ENCODE measurements at regions not wholly inside any gene's neighbourhood (a gene's known extent, or its start where the extent isn't known, plus 50 kb on each side); places are given as distances from the start of the nearest gene placed in this dataset.
"Not testable (repeated sequence)": the region's sequence is repeated elsewhere in the genome, so short reads cannot be mapped to it uniquely, and the experiment has no call there.

DNA sequence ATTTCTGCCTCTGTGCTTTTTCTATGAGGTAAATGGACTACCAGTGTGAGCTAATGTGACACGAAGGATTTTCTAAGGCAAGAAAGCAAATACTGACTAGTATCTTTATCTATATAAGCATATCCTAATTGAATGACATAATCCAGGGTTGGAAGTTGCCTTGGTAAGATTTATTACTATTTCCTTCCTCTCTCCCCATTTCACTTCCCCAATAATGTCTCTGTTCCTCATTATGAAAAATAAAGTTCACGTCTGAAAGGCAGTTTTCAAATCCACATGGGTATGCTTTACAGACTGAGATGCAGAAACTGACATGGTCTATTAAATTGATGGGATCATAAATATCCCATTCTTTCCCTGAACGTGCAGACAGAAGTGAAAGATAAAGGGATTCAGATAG lies 86.0 kb downstream of the DTWD1 start:
- DNase-seq: no peak

DNA sequence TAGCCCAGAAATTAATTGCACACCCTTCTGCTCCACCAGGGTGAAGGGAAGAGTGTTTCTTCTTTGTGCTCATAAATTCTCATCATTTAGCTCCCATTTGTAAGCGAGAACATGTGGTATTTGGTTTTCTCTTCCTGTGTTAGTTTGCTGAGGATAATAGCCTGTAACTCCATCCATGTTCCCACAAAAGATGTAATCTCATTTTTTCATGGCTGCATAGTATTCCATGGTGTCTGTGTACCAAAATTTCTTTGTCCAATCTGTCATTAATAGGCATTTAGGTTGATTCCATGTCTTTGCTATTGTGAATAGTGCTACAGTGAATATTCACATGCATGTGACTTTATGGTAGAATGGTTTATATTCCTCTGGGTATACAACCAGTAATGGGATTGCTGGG lies 86.8 kb downstream of the DTWD1 start:
- DNase-seq: no peak

DNA sequence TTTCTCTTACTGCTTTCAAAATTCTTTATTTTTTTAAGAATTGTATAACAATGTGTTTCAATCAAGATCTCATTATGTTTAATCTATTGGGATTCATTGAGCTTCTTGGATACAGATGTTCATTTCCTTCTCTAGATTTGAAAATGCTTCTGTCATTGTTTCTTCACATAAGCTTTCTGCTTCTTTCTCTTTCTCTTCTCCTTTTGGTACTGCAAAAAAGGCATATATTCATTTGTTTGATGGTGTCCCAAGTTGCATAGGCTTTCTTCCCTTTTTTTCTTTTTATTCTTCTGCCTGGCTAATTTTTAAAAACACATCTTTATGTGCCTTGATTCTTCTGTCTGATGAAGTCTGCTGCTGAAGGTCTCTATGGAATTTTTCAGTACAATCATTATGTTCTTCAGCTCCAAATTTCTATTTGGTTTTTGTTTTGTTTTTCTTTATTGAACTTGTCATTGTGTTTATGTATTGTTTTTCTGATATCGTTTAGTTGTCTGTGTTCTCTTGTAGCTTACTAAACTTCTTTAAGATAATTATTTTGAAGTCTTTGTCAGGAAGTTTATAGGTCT lies 88.9 kb downstream of the DTWD1 start:
- DNase-seq: no peak

DNA sequence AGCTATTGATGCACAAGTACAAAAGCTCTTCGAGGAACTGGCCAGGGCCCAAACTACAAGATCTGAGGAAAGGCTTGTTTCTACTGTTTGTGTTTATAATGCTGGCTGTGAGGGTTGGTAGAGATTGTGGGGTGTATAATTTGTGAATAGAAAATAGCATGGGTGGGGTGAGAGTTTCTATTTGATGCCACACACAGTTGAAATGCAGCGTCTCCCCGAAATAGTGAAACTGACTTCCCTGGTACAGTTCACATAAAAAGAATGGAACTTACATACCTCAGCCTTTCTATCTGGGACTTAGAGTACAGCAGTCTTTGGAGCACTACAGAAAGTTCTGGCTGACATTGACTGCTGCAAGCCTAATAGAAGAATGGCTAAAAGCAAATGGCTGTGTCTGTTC lies 91.3 kb downstream of the DTWD1 start:
- no peak for DNase-seq

DNA sequence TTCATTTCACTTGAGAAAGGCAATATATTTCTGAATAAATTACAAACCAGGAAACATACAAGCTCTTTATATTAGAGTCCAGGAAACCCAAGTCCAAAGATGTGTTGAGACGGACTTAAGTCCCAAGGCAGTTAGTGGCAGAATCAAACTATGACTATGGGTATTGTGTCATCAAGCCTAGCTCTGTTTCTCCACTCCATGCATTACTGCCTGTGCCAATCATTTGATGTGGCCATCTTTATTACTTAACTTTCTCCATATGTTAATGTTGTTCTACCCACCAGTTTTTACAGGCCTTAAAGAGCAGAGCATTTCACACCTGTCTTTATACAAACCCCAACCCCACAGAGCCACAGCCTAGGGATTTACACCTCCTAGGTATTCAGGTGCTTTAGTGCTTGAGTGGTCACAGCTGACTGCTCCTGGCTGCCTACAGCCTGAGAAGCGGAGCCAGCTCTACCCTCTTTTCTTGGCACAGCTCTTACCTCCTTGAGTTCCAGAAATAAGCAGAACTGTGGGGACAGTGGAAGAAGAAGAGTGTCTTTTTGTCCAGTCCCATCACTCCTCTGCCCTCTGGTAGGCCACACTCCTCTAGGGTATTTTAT lies 92.1 kb downstream of the DTWD1 start:
- no peak for DNase-seq

DNA sequence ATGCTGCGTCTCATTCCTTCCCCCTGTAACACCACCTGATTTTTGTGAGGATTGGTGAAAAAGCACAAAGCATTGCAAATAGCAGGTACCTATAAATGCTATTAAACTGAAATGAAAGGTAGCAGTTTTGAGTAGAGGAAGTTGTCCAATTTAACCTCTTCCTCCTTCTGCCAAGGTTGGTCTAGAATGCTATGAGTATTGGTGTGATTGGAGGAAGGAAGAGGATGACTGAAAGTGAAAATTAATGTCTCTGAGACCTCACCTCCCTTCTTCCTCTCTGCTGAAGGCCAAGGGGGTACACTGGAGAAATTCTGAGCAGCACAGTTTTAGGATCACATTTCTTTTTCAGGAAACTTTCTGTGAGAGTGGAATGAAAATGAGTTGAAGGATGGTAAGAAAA lies 94.4 kb downstream of the DTWD1 start:
- DNase-seq: no peak

DNA sequence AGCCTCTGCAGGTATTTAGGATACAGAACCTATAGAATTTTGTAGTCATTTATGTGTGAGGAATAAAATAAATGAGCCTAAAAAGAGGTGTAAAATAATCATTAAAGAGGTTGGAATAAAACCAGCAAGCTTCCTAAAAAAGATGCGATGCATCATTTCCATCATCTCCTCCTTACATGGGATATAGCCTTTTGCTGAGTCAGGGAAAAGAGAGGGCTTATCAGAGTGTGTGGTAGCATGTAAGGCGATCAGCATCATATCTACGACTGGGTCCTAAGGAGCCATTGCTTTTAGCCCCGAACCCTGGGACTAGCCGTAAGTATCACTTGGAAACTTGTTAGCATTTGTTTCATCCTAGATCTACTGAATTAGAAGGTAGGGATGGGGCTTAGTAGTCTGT lies 94.9 kb downstream of the DTWD1 start:
- no peak for DNase-seq

DNA sequence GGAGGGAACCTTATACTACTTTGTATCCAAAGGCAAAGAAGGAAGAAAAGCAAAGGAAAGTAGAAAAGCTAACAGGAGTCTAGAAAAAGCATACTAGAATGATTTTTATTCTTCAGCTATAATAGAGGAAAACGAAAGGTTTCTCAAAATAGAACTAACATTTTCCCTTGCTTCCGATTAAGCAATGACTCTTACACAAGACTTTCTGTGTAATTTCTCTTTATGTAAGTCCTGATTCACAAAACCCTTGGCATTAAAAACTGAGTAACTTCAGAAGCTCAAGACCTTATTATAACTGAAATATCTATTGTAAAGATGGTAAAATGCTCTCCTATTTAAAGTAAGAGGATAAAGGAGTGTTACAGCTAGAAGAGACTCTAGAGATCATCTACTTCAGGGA lies 97.4 kb downstream of the DTWD1 start:
- DNase-seq: no peak

DNA sequence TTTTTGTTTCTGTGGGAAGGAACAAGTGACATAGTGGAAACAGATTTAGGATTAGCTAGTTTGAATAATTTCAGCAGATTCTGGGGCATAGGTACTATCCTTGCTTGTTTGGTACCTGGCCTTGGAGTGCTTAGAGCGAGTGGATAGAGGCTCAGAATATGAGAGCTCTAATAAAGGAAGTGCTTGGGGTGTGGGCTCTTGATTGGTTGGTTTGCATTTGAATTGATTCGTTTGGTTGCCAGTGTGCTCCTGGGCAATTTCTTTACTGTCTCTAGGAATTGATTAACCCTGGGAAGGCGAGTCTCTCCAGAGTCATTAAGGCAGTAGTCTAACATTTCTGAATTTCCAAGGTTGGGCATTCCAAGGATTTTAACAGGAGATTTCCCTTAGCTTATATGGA lies 98.0 kb downstream of the DTWD1 start:
- DNase-seq: no peak

DNA sequence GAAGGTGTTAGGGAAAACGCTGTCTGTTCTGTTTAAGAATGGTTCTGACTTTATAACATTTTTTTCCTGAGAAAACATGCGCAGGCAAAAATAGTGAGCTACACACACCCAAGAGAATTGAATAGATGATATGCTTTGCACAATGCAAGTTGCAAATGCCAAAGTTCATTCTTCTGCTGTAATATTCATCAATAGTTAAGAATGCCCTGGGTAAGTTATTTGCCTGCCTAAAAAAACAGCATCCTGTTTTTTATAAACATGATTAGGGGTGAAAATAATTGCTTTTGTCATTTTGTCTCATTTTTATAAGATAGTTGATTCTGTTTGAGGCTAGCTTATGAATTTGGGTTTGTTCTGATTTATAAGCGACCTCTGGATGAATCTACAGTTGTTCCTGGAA lies 99.4 kb downstream of the DTWD1 start:
- DNase-seq: no peak

DNA sequence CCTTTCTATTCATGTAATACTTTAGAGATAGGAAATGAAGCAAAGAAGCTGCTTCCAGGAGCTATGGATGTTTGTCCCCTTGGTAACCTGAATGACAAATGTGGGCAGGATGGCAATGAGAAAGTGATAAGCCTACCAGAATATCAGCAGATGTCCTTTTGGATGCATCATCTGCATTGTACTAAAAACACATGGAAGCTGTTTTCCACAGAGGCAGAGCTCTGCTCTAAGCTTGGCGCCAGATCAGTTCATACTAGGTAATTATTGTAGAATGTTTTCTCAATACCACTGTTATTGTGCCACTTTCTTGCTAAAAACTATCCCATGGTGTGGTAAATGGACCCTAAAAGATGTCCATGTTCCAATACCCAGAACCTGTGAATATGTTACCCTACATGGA lies 100.2 kb downstream of the DTWD1 start:
- no peak for DNase-seq

DNA sequence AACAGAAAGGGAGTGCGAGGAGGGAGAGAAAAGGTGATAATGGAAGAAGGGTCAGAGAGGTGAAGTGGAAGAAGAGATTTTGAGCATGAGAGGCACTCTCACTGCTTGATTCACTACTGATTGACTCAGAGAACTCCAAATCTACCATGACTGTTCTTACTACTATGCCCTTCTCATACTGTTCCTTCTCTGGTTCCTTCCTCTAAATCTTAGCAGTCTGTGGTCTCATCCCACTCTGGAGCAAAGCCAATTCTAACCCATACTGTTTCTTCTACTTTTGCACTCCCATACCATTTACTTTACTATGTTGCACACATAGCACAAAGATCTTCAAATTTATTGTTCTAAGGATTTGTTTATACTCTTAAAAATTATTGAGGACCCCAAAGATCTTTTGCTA lies 100.8 kb downstream of the DTWD1 start:
- DNase-seq: no peak

DNA sequence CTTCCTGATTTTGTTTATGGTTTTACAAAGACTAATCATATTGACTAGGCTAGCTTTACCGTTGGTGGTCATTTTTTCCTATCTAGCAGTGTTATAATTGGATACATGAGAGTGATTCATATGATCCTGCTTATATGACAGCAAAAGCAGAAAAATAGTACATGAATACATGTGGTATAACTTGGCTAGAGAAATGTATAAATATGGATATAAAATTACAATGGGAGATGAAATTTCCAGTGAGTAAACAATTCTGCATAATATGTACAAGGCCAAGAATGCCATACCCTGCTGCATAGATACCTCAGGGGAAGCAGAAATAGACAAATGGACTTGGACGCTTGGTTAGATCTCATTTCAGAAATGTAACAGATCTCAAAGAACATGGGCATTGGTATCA lies 103.1 kb downstream of the DTWD1 start:
- DNase-seq: no peak

DNA sequence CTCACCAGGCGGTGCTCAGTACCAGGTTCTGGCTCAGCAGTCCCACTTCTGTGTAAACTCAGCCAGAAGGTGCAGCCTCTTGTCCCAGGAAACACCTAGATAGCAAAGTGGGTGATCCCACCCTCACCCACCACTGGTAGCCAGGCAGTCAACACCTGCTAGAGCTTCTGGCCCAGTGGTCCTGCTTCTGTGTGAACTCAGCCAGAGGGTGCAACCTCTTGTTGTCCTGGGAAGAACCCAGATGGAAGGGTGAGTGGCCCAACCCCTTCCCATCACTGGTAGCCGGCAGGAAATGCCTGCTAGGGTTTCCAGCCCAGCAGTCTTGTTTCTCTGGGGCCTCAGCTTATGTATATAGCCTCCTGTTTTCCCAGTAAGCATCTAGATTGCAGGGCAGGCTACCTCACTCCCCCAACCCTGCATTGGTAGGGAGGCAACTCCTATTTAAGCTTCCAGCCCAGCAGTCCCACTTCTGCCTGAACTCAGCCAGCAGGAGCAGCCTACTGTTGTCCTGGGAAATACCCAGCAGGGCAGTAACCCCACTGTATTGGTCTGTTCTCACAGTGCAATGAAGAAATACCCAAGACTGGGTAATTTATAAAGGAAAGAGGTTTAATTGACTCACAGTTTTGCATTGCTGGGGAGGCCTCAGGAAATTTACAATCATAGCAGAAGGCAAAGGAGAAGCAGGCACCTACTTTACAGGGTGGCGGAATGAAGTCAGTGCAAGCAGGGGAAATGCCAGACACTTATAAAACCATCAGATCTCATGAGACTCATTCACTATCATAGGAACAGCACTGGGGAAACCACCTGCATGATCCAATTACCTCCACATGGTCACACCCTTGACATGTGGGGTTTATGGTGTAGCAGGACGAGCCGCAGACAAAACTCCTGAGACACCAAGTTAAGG lies 110.6 kb downstream of the DTWD1 start:
- no peak for DNase-seq

DNA sequence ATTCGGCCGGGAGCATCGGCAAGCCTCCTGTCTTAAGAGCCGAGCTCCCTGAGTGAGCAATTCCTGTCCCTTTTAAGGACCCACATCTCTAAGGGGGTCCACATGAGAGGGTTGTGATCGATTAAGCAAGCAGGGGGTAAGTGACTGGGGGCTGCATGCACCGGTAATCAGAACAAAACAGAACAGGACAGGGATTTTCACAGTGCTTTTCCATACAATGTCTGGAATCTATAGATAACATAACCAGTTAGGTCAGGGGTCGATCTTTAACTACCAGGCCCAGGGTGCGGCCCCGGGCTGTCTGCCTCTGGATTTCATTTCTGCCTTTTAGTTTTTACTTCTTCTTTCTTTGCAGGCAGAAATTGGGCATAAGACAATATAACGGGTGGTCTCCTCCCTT lies 111.3 kb downstream of the DTWD1 start:
- not testable (repeated sequence) for DNase-seq

DNA sequence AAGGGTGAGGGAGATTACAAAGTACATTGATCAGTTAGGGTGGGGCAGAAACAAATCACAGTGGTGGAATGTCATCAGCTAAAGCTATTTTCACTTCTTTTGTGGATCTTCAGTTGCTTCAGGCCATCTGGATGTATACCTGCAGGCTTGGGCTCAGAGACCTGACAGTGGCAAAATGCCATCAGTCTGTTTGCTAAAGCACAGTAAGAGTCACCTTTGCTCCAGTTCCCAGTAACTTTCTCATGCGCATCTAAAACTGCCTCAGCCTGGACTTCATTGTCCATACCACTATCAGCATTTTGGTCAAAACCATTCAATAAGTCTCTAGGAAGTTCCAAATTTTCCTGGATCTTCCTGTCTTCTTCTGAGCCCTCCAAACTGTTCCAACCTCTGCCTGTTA lies 113.2 kb downstream of the DTWD1 start:
- DNase-seq: not testable (repeated sequence)

DNA sequence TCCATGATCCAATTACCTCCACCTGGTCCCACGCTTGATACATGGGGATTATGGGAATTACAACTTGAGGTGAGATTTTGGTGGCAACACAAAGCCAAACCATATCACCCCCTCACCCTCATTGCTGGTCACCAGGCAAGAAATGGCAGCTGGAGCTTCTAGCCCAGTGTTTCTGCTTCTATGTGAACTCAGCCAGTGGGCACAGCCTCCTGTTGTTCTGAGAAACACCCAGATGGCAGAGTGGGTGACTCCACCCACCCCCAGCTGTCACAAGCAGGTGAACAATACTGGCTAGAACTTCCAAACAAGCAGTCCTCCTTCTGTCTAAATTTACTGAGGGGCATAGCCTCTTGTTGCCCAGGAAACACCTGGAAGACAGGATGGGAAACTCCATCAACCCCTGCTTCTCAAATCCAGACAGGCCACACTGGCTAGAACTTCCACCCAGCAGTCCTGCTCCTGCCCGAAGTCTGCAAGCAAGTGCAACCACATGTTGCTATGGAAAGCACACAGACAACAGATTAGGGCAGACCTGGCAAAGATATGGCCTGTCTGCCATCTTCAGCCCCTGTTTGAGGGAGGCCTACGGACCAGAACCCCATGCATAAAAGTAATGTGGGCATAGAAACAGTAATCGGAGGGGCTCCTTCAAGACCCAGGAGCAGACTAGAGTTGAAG lies 114.1 kb downstream of the DTWD1 start:
- DNase-seq: no peak

DNA sequence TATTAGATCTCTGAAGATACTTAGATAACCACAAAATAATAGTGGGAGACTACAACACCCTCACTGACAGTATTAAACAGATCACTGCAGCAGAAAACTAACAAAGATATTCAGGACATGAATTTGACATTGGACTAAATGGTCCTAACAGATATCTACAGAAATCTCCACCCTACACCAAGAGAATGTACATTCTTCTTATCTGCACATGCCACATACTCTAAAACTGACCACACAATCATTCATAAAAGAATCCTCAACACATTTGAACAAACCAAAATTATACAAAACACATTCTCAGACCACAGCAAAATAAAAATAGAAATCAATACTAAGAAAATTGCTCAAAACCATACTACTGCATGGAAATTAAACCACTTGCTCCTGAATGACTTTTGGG lies 116.3 kb downstream of the DTWD1 start:
- DNase-seq: no peak

DNA sequence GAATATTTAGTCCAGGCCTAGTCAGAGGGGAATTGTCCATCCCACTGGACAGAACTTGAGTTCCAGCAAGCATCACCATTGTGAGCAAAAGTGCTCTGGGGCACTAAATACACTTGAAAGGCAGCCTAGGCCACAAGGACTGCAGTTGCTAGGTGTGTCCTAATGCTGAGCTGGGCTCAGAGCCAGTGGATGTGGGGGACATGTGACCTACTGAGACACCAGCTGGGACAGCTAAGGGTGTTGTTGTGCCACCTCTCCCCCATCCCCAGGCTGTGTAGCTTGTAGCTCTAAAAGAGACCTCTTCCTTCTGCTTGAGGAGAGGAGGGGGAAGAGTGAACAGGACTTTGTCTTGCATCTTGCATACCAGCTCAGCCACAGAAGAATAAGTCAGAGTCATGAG lies 120.9 kb downstream of the DTWD1 start:
- no peak for DNase-seq

DNA sequence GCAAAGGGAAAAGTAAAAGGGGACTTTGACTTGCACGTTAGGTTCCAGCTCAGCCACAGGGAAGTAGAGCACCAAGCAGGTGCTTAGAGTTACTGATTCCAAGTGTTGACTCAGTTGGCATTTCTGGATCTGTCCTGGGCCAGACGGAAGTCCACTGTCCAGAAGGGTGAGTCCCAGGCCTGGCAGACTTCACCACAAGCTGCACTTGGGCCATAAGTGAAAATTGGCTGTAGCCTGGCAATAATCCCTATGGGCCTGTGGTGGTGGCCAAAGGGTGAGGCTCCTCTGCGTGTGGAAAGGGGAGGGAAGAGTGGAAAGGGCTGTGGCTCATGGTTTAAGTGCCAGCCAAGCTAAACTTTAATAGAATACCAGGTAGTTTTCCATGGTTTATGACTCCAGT lies 121.5 kb downstream of the DTWD1 start:
- no peak for DNase-seq

DNA sequence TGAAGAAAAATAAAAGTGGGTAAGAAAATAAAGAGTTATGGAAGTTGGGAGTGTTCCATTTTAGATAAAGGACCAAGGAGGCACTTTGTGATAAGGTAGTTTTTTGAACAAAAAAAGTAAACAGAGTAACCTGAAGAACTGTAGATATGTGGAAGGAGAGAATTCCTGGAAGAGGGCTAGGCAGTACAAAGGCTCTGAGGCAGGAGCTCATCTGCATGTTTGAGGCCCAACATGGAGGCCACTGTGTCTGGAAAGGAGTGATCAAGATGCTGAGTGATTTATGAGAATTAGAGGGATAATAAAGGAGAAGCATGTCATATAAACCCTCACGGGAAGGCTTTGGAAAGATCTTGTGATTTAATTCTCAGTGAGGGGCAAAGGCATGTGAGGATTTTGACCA lies 126.5 kb downstream of the DTWD1 start:
- no peak for DNase-seq

DNA sequence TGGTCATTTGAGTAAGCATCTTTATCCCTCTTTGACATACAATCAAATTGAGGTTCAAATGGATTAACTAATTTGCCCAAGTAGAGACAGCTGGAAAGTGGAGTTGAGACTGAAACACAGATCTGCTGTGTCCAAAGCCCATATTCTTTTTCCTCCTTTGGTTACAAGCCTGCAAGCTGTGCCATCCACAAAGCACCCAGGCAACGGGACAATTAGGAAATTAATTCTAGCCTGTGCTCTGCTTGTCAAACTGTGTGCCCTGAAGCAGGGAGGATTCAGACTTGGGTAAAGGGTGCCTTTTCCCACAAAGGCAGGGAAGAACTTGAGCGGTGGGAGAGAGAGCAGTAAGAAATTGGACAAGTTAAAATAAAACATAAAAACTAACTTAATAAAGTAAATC lies 127.9 kb downstream of the DTWD1 start:
- no peak for DNase-seq

DNA sequence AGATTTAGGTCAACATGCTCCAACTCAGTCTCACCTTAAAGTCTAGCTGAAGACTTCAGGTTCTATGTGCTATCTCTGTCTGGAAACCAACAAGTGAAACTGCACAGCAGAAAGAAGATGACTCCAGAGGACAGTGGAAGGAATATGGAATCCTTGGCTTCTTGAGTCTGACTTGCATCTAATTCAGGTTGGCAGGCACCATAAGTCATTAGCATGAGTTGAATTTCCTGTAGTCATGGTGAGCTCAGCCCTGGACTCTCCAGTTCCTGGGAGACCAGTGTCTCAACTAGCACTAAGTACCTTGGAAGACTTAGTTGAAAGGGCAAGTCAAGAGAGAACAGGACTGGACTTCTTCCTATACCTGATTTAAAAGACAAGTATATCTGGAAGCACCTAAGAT lies 129.7 kb downstream of the DTWD1 start:
- no peak for DNase-seq
